Heart left ventricle (tissue), 16 donors: ENCODE measurements at regions not wholly inside any gene's neighbourhood (a gene's known extent, or its start where the extent isn't known, plus 50 kb on each side); places are given as distances from the start of the nearest gene placed in this dataset.
"Not testable (repeated sequence)": the region's sequence is repeated elsewhere in the genome, so short reads cannot be mapped to it uniquely, and the experiment has no call there.

Experiments used
- ATAC-seq, 4 donors: fragments of 200-7000 bp; cut with Tn5 transposase; one replicate each; pipeline ENCODE4 v1.9.1; 2020 to 2022; ENCODE audit warnings: moderate library complexity in 4 of 4, mild to moderate bottlenecking in 3 of 4, moderate number of reproducible peaks in 1 of 4
- DNase-seq, 5 donors: peaks; one replicate each; pipeline ENCODE4 v3.0.0-alpha.2; 2020
- H3K27ac ChIP-seq, 12 donors: fragments of 200-600 bp; sonication (generic) in 4 of 12; one replicate each; pipeline versions ENCODE4 v1.5.0 to v1.8.0; 2016 to 2022; ENCODE audit warnings: mild to moderate bottlenecking in 2 of 12
- H3K27me3 ChIP-seq, 9 donors: fragments of 200-600 bp; sonication (generic) in 2 of 9; one replicate each; pipeline versions ENCODE4 v1.5.1 to v1.8.0; 2016 to 2022; ENCODE audit warnings: mild to moderate bottlenecking in 3 of 9
- H3K36me3 ChIP-seq, 9 donors: fragments of 200-600 bp; sonication (generic) in 2 of 9; one replicate each; pipeline versions ENCODE4 v1.5.0 to v1.8.0; 2018 to 2022; ENCODE audit warnings: mild to moderate bottlenecking in 2 of 9
- H3K4me1 ChIP-seq, 12 donors: fragments of 200-600 bp; sonication (generic) in 4 of 12; one replicate each; pipeline versions ENCODE4 v1.5.0 to v1.8.0; 2016 to 2022; ENCODE audit warnings: mild to moderate bottlenecking in 3 of 12
- H3K4me3 ChIP-seq, 12 donors: fragments of 200-600 bp; sonication (generic) in 4 of 12; one replicate each; pipeline versions ENCODE4 v1.5.0 to v1.8.0; 2017 to 2022; ENCODE audit warnings: mild to moderate bottlenecking in 9 of 12, moderate library complexity in 4 of 12
- H3K9me3 ChIP-seq, 12 donors: fragments of 200-600 bp; sonication (generic) in 4 of 12; one replicate each; pipeline versions ENCODE4 v1.5.0 to v1.8.0; 2016 to 2022; ENCODE audit warnings: mild to moderate bottlenecking in 1 of 12
- POLR2A ChIP-seq, 2 donors: fragments of 450-650 bp; IDR thresholded peaks; one replicate each; pipeline ENCODE4 v1.6.1; 2017; ENCODE audit warnings: antibody characterized with exemption in 2 of 2, mild to moderate bottlenecking in 2 of 2, moderate library complexity in 2 of 2
- WGBS, 4 donors: extraction: QIAGEN DNeasy Blood & Tissue Kit in 2 of 4; methylation state at CpG; one replicate each; pipeline versions ENCODE4 v1.1.5 to v1.1.7; 2013 to 2018; 5-methylcytosine and 5-hydroxymethylcytosine counted together
- intact Hi-C, 10 donors: fragments of 100-400 bp; cut with DNase I; formaldehyde crosslinking; loops; one replicate each; pipeline versions ENCODE4 v1.11.1 to v1.14.2; 2022
- TF ChIP-seq, protein P1 (sequence below), 12 donors: fragments of 200-600 bp; sonication (generic) in 4 of 12; IDR thresholded peaks; one replicate each; pipeline versions ENCODE4 v1.5.0 to v1.8.0; 2018 to 2022; ENCODE audit warnings: antibody characterized with exemption in 12 of 12, mild to moderate bottlenecking in 5 of 12
- donor health status: ischemic (EF 13 %, LVEDD 7.1; RV severe dilation, severe dysfunction).
- donor health status: healthy with polysubstance abuse.
- donor health status: DM: no; HTN: yes; CAD: no.
- donor health status: DM: no; HTN: no; CAD: no.
- donor health status: ischemic (EF 25% LVEDD 6.9; RV normal size, moderate dysfunction).
- donor health status: ischemic (EF 25% LVEDD 5.7; RV mildly dilated, moderate dysfunction).
- donor health status: healthy.
- donor health status: DM: yes; HTN: yes; CAD: no.
- donor health status: ischemic (EF 35%, LVEDD 5.7; RV mildly dilated, moderate dysfunction).
- donor health status: nonischemic (EF 11% LVEDD 7.7; RV severe dilation, severe dysfunction).
- donor health status: DM: yes; HTN: yes; CAD: no.
- donor health status: PGD.
- donor health status: ischemic (EF 29% LVEDD 5.4; RV normal size, mild dysfunction).
- donor health status: nonischemic (EF 23%, LVEDD 6.1; RV moderate dilation, normal function).

DNA sequence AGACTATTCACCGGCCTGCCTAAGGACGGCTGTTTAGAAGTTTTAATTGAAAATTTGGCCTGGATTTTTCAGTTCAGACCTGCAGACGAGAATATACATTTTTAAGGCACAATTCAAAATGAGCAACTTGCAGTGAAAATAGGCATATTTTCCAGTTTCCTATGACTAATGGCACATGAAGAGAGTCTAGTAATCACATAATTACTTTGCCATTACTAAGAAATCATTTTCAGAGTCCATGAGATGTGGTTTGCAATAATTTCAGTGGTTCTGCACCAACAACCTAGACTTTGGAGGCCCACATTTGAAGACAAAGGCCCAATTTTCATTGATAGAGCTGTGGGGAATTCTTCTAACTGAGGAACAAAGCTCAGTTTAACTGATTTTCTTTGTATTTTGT lies 205.3 kb downstream of the SOX2 start:
- ATAC-seq (no peak), DNase-seq (no peak)
- no peak for TF ChIP-seq POLR2A (IDR thresholded peaks at IDR 0.05)
- TF ChIP-seq, protein P1, sequence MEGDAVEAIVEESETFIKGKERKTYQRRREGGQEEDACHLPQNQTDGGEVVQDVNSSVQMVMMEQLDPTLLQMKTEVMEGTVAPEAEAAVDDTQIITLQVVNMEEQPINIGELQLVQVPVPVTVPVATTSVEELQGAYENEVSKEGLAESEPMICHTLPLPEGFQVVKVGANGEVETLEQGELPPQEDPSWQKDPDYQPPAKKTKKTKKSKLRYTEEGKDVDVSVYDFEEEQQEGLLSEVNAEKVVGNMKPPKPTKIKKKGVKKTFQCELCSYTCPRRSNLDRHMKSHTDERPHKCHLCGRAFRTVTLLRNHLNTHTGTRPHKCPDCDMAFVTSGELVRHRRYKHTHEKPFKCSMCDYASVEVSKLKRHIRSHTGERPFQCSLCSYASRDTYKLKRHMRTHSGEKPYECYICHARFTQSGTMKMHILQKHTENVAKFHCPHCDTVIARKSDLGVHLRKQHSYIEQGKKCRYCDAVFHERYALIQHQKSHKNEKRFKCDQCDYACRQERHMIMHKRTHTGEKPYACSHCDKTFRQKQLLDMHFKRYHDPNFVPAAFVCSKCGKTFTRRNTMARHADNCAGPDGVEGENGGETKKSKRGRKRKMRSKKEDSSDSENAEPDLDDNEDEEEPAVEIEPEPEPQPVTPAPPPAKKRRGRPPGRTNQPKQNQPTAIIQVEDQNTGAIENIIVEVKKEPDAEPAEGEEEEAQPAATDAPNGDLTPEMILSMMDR (IDR thresholded peaks at IDR 0.05), result no peak
- H3K4me1 ChIP-seq, result no peaks in the 10 kb centered on the region
- H3K27me3 ChIP-seq, result no peaks in the 10 kb centered on the region
- no peaks in the 10 kb centered on the region for H3K9me3 ChIP-seq
- no peak overlapping the region for H3K4me3 ChIP-seq
- H3K36me3 ChIP-seq, result no peaks in the 10 kb centered on the region
- WGBS, 4 donors, result 73 to 79% (median 76%) methylated on average over 3 of the region's 3 CpGs
- H3K27ac ChIP-seq, result no peak overlapping the region
- intact Hi-C loops, result no loop called here

- TF ChIP-seq POLR2A (IDR thresholded peaks at IDR 0.05), result no peak
- TF ChIP-seq, protein P1 (IDR thresholded peaks at IDR 0.05), result no peak
- no peak overlapping the region for H3K4me3 ChIP-seq
- WGBS, 4 donors, result 60 to 64% (median 62%) methylated on average over 1 of the region's 1 CpG
- no peaks in the 10 kb centered on the region for H3K4me1 ChIP-seq
- no peak overlapping the region for H3K27ac ChIP-seq
- no peaks in the 10 kb centered on the region for H3K27me3 ChIP-seq
- H3K36me3 ChIP-seq, result no peaks in the 10 kb centered on the region
- peaks cover 0 to 2% (median 0%) of the 10 kb centered on the region in 12 donors for H3K9me3 ChIP-seq
- DNase-seq (no peak), ATAC-seq (no peak)
- intact Hi-C loops, result no loop called here
Measured at GRCh38 chr3:181919375-181919774, 207.7 kb downstream of the SOX2 start.

DNA sequence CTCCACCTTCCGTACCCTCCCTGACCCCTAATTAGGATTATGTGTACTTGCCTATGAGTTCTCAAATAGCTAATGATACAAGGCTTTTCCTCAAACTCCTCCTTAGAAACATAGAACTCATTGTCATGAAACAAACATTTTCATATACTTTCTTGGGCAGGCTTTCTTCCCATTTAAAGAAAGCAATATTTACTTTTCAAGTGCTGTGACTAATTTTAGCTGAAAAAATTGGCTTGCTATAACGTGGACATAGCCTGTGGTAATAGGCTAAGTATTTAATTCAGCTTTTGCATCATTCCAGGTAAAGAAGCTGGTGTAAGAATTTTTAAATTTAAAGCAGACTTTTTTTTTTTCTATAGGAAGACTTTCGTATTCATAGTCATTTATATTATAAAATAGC lies 208.7 kb downstream of the SOX2 start:
- TF ChIP-seq POLR2A (IDR thresholded peaks at IDR 0.05), result no peak
- TF ChIP-seq, protein P1 (IDR thresholded peaks at IDR 0.05), result no peak
- 57 to 67% (median 65%) methylated on average over 3 of the region's 3 CpGs for WGBS, 4 donors
- intact Hi-C loops, result no loop called here

GRCh38 chr3:181921220-181921619 lies 209.5 kb downstream of the SOX2 start:
- intact Hi-C loops, result no loop called here
- no peak overlapping the region for H3K27ac ChIP-seq
- H3K36me3 ChIP-seq, result no peaks in the 10 kb centered on the region
- DNase-seq (no peak), ATAC-seq (no peak)
- no peak overlapping the region for H3K4me3 ChIP-seq
- TF ChIP-seq, protein P1 (IDR thresholded peaks at IDR 0.05), result no peak
- no peak for TF ChIP-seq POLR2A (IDR thresholded peaks at IDR 0.05)
- no peaks in the 10 kb centered on the region for H3K27me3 ChIP-seq
- H3K4me1 ChIP-seq, result no peaks in the 10 kb centered on the region
- WGBS, 4 donors, result 76 to 90% (median 79%) methylated on average over 2 of the region's 2 CpGs
- H3K9me3 ChIP-seq, result peaks cover 0 to 2% (median 0%) of the 10 kb centered on the region in 12 donors

More for the DNA sequence above, 208.7 kb downstream of the SOX2 start:
- Histone ChIP-seq H3K36me3 (no peaks in the 10 kb centered on the region), H3K4me1 (no peaks in the 10 kb centered on the region), H3K27ac (no peak overlapping the region), H3K9me3 (peaks cover 0 to 2% (median 0%) of the 10 kb centered on the region in 12 donors), H3K4me3 (no peak overlapping the region), H3K27me3 (no peaks in the 10 kb centered on the region)
- DNase-seq, result no peak
- ATAC-seq, result no peak

GRCh38 chr3:181925841-181926240 lies 214.1 kb downstream of the SOX2 start:
- H3K9me3 ChIP-seq, H3K27ac ChIP-seq, H3K4me3 ChIP-seq, H3K27me3 ChIP-seq, intact Hi-C loops, H3K36me3 ChIP-seq, ATAC-seq, DNase-seq, H3K4me1 ChIP-seq: not testable (repeated sequence)
- WGBS, 4 donors, result 88 to 94% (median 93%) methylated on average over 28 to 34 of the region's 34 CpGs
